Right lobe of liver (tissue), 6 donors: ENCODE measurements at regions not wholly inside any gene's neighbourhood (a gene's known extent, or its start where the extent isn't known, plus 50 kb on each side); places are given as distances from the start of the nearest gene placed in this dataset.
"Not testable (repeated sequence)": the region's sequence is repeated elsewhere in the genome, so short reads cannot be mapped to it uniquely, and the experiment has no call there.

Experiments
- ATAC-seq, 4 donors: fragments of 200-7000 bp; cut with Tn5 transposase; one replicate each; pipeline ENCODE4 v1.9.1; 2020; ENCODE audit warnings: mild to moderate bottlenecking in 4 of 4, moderate library complexity in 4 of 4
- DNase-seq, 3 donors: peaks; one replicate each; pipeline ENCODE4 v3.0.0-alpha.2; 2020
- H3K27ac ChIP-seq, 3 donors: fragments of 200-600 bp; one replicate each; pipeline ENCODE4 v1.8.0; 2022
- H3K27me3 ChIP-seq, 2 donors: fragments of 200-600 bp; one replicate each; pipeline ENCODE4 v1.8.0; 2022
- H3K36me3 ChIP-seq, 4 donors: fragments of 200-600 bp; sonication (generic) in 1 of 4; one replicate each; pipeline versions ENCODE4 v1.5.1 to v1.8.0; 2017 to 2022; ENCODE audit warnings: control low read depth in 1 of 4
- H3K4me1 ChIP-seq, 4 donors: fragments of 200-600 bp; sonication (generic) in 1 of 4; one replicate each; pipeline versions ENCODE4 v1.5.1 to v1.8.0; 2017 to 2022; ENCODE audit warnings: control low read depth in 1 of 4
- H3K4me3 ChIP-seq, 3 donors: fragments of 200-600 bp; one replicate each; pipeline ENCODE4 v1.8.0; 2022
- H3K9me3 ChIP-seq, 4 donors: fragments of 200-600 bp; sonication (generic) in 1 of 4; one replicate each; pipeline versions ENCODE4 v1.5.1 to v1.8.0; 2017 to 2022; ENCODE audit warnings: control low read depth in 1 of 4
- POLR2A ChIP-seq: fragments of 450-650 bp; IDR thresholded peaks from one replicate; pipeline ENCODE4 v1.6.1; 2017; ENCODE audit warnings: antibody characterized with exemption, mild to moderate bottlenecking
- WGBS: methylation state at CpG from one replicate; pipeline ENCODE4 v1.1.6; 2018; ENCODE audit warnings: low coverage, low lambda C conversion rate; ENCODE audit not compliant: insufficient coverage; ENCODE audit errors: missing lambda C conversion rate; 5-methylcytosine and 5-hydroxymethylcytosine counted together
- intact Hi-C, 2 donors: fragments of 100-400 bp; cut with DNase I; formaldehyde crosslinking; loops; one replicate each; pipeline versions ENCODE4 v1.11.2 to v1.14.1; 2022
- TF ChIP-seq, protein P1 (sequence below), 4 donors: fragments of 200-600 bp in 3 of 4; fragments of 450-650 bp in 1 of 4; IDR thresholded peaks; one replicate each; pipeline versions ENCODE4 v1.5.1 to v1.8.0; 2016 to 2022; ENCODE audit warnings: antibody characterized with exemption in 4 of 4, mild to moderate bottlenecking in 2 of 4
- donor health status: DM: no; HTN: yes; CAD: no.
- donor health status: DM: no; HTN: no; CAD: no.
- donor health status: DM: no; HTN: no; CAD: no.
- donor health status: DM: no; HTN: yes; CAD: no.
- donor health status: DM: no; HTN: yes; CAD: no.

DNA sequence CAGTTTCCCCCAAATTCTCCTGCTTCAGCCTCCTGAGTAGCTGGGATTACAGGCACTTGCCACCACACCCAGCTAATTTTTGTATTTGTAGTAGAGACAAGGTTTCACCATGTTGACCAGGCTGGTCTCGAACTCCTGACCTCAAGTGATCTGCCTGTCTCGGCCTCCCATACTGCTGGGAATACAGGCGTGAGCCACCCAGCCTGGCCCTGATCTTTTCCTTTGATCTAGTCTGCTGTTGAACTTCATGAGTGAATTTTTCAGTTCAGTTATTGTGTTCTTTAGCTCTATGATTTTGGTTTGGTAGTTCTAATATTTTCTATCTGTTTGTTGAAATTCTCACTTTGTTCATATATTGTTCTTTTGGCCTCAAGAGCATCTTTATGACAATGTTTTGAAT lies 83.4 kb upstream of the RAP2C start:
- ATAC-seq, intact Hi-C loops, H3K9me3 ChIP-seq, H3K4me1 ChIP-seq, DNase-seq, H3K27ac ChIP-seq, H3K4me3 ChIP-seq, H3K36me3 ChIP-seq, H3K27me3 ChIP-seq: not testable (repeated sequence)
- 72% methylated on average over 3 of the region's 3 CpGs for WGBS

DNA sequence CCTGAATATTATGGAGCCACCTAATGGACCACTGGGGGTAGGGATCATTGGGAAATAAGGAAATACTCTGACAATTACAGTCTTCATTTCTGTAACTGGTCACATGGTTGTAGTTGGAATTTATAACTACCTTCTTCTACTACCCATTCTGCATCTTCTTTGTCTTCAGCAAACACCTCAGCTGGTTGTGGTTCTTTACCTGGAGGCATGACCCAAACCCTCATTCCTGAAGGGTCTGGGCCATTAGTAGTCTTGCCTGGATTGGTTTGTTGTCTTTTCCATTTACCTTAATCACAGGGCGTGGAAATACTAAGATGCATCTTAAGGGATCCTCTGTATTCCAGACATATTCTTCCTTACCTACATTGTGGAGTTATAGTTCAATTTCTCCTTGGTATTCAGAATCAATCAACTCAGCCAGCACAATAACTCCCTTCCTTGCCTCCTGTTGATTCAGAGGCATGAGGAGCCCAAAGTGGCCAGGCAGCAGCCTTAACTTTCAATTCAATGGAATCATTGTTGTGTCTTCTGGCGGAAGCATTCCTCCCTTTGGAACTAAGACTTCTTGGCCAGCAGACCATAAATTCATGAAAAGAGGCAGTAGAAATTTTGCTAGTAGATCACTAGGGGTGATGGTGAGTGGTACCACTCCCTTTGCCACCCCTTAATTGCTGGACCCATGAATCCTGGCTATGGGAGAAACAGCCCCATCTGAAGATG lies 75.7 kb upstream of the RAP2C start:
- H3K27me3 ChIP-seq: no peaks in the 10 kb centered on the region
- intact Hi-C loops: loop anchor here in 1 of 2 donors (10.0 kb wide), 1 partner anchor 320 kb away; no protein-coding TSS in a partner anchor

DNA sequence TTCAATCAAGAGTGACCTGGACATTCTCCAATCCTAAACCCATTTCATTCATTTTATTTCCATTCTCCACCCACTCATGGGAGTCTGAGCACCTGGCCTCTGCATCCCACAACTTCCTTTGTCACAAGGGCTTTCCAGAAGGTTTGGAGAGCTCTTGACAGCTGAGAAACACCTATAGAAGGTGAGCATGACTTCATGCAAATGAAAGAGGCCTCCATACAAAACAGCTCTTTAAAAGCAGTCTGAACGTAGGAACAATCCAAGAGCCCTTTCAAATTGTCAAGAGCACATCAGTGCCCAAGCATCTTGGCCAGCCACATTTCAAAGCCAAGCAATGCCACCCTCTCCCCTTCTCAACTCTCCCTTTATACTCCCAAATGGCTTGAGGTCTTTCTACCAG lies 74.9 kb upstream of the RAP2C start:
- no CpG with 5 or more reads among the region's 1 CpG for WGBS
- DNase-seq: no peak
- ATAC-seq: no peak

More for the DNA sequence above, 75.7 kb upstream of the RAP2C start:
- Histone ChIP-seq H3K36me3 (no peaks in the 10 kb centered on the region), H3K4me1 (no peaks in the 10 kb centered on the region), H3K9me3 (no peaks in the 10 kb centered on the region), H3K27ac (no peak overlapping the region), H3K4me3 (no peak overlapping the region)
- no peak for DNase-seq
- TF ChIP-seq POLR2A: no peak
- TF ChIP-seq, protein P1, sequence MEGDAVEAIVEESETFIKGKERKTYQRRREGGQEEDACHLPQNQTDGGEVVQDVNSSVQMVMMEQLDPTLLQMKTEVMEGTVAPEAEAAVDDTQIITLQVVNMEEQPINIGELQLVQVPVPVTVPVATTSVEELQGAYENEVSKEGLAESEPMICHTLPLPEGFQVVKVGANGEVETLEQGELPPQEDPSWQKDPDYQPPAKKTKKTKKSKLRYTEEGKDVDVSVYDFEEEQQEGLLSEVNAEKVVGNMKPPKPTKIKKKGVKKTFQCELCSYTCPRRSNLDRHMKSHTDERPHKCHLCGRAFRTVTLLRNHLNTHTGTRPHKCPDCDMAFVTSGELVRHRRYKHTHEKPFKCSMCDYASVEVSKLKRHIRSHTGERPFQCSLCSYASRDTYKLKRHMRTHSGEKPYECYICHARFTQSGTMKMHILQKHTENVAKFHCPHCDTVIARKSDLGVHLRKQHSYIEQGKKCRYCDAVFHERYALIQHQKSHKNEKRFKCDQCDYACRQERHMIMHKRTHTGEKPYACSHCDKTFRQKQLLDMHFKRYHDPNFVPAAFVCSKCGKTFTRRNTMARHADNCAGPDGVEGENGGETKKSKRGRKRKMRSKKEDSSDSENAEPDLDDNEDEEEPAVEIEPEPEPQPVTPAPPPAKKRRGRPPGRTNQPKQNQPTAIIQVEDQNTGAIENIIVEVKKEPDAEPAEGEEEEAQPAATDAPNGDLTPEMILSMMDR (IDR thresholded peaks at IDR 0.05): no peak
- 55% methylated on average over 1 of the region's 2 CpGs for WGBS
- ATAC-seq: no peak

DNA sequence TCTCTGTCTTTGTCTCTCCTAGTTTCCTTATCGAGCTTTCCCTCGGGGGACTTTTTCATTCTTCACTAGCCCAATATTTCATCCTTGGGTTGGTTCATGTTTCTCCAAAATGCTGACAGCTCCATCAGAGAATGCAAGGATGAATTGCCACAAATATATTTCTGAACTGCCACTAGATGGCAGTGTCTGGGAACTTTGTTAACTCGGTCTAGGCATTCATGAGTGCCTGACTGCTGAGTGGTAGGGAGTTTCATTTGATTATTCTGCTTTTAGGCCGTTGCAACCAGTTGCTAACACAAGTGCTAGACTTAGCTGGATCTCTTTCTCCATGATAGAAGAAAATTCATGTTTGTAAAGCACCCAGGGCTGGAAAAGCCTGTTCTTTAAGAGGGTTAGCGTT lies 73.5 kb upstream of the RAP2C start:
- no peaks in the 10 kb centered on the region for H3K36me3 ChIP-seq
- no peaks in the 10 kb centered on the region for H3K27me3 ChIP-seq
- TF ChIP-seq, protein P1 (IDR thresholded peaks at IDR 0.05): peak; percentile 69 to 78 (median 74)
- no peak for TF ChIP-seq POLR2A
- H3K9me3 ChIP-seq: no peaks in the 10 kb centered on the region
- H3K4me3 ChIP-seq: no peak overlapping the region
- WGBS: 12% methylated on average over 5 of the region's 5 CpGs
- no peaks in the 10 kb centered on the region for H3K4me1 ChIP-seq
- ATAC-seq: peak; percentile 85 to 94 (median 92)
- H3K27ac ChIP-seq: no peak overlapping the region
- peak in 1 of 3 donors; percentile 40 for DNase-seq
- intact Hi-C loops: loop anchor here in 1 of 2 donors (10.0 kb wide), 1 partner anchor 322 kb away; no protein-coding TSS in a partner anchor

More for the DNA sequence above, 74.9 kb upstream of the RAP2C start:
- no peaks in the 10 kb centered on the region for H3K4me1 ChIP-seq
- H3K27me3 ChIP-seq: no peaks in the 10 kb centered on the region
- no peak overlapping the region for H3K4me3 ChIP-seq
- H3K27ac ChIP-seq: no peak overlapping the region
- H3K36me3 ChIP-seq: no peaks in the 10 kb centered on the region
- intact Hi-C loops: loop anchor here in 1 of 2 donors (10.0 kb wide), 1 partner anchor 321 kb away; no protein-coding TSS in a partner anchor
- H3K9me3 ChIP-seq: no peaks in the 10 kb centered on the region
- no peak for TF ChIP-seq POLR2A
- TF ChIP-seq, protein P1 (IDR thresholded peaks at IDR 0.05): no peak

DNA sequence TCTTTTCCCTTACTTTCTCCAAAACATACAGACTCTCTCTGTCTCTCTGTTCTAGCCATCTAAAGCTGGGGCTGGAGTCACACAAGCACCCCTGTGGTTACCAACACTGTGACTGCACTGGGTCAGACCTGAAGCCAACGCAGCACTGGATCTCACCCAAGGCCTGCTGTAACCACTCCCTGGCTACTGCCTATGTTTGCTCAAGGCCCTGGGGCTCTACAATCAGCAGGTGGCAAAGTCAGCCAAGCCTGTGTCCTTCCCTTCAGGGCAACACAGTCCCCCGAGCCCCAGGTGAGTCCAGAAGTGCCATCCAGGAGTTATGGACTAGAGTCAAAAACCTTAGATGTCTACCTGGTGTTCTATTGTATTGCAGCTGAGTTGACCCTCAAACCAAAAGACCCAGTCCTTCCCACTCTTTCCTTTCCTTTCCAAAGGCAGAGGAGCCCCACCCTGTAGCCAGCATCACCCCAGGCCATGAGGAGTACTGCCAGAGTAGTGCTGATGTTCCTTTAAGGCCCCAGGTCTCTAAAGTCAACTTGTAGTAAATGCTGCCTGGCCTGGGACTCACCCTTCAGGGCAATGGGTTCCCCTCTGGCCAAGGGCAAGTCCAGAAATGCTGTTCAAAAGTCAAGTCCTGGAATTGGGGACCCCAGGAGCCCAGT lies 58.8 kb upstream of the RAP2C start:
- no peaks in the 10 kb centered on the region for H3K36me3 ChIP-seq
- H3K27me3 ChIP-seq: no peaks in the 10 kb centered on the region
- TF ChIP-seq POLR2A: no peak
- TF ChIP-seq, protein P1 (IDR thresholded peaks at IDR 0.05): no peak
- no peaks in the 10 kb centered on the region for H3K9me3 ChIP-seq
- no peak overlapping the region for H3K4me3 ChIP-seq
- no peaks in the 10 kb centered on the region for H3K4me1 ChIP-seq
- H3K27ac ChIP-seq: no peak overlapping the region
- intact Hi-C loops: no loop called here
- WGBS: no CpG with 5 or more reads among the region's 2 CpGs
- DNase-seq (peak; percentile 61 to 75 (median 75)), ATAC-seq (peak; percentile 53 to 76 (median 62))
